CD4-positive, alpha-beta T cell (primary cell): ENCODE measurements at regions not wholly inside any gene's neighbourhood (a gene's known extent, or its start where the extent isn't known, plus 50 kb on each side); places are given as distances from the start of the nearest gene placed in this dataset.

Source experiments
- ATAC-seq: fragments of 200-7000 bp; cut with Tn5 transposase; one replicate; pipeline ENCODE4 v1.10.0; 2022; ENCODE audit warnings: mild to moderate bottlenecking; ENCODE audit not compliant: poor library complexity
- CTCF ChIA-PET: fragments of 350-600 bp; sonication (Branson Sonifier 250); formaldehyde crosslinking; loops from one replicate; lab custom pipeline; 2021; ENCODE audit warnings: antibody characterized with exemption, inconsistent platforms; lab: Charles Lee
- POLR2A ChIA-PET: fragments of 350-600 bp; sonication (Branson Sonifier 250); formaldehyde crosslinking; loops from one replicate; lab custom pipeline; 2021; ENCODE audit warnings: antibody characterized with exemption, inconsistent platforms; lab: Charles Lee
- DNase-seq, 14 experiments: peaks; one replicate each; pipeline ENCODE4 v3.0.0-alpha.2; 2013 to 2020; ENCODE audit warnings: mixed read lengths in 2 of 14
- H3K27ac ChIP-seq, 2 donors: one replicate each; pipeline versions ENCODE4 v1.5.1 to v1.7.0; 2013; ENCODE audit warnings: low read length in 2 of 2, low read depth in 1 of 2, mild to moderate bottlenecking in 1 of 2
- H3K27me3 ChIP-seq, 2 experiments: 1 replicate in 1 of 2; 2 replicates in 1 of 2; pipeline versions ENCODE4 v1.6.1 to v1.7.0; 2013; ENCODE audit warnings: low read length in 2 of 2, control low read depth in 1 of 2, mild to moderate bottlenecking in 1 of 2, moderate library complexity in 1 of 2; ENCODE audit not compliant: insufficient read depth in 2 of 2, control insufficient read depth in 1 of 2
- H3K36me3 ChIP-seq: one replicate; pipeline ENCODE4 v1.6.1; 2013; ENCODE audit warnings: low read length, control low read depth; ENCODE audit not compliant: insufficient read depth
- H3K4me1 ChIP-seq: one replicate; pipeline ENCODE4 v1.6.1; 2013; ENCODE audit warnings: low read length, control low read depth; ENCODE audit not compliant: insufficient read depth
- H3K4me3 ChIP-seq: one replicate; pipeline ENCODE4 v1.5.1; 2013; ENCODE audit warnings: mild to moderate bottlenecking, low read length, moderate library complexity
- H3K9me3 ChIP-seq, 2 experiments: 1 replicate in 1 of 2; 2 replicates in 1 of 2; pipeline versions ENCODE4 v1.6.1 to v1.7.0; 2013; ENCODE audit warnings: low read length in 2 of 2, mild to moderate bottlenecking in 2 of 2, control low read depth in 1 of 2, moderate library complexity in 1 of 2; ENCODE audit not compliant: control insufficient read depth in 1 of 2, insufficient read depth in 1 of 2
- H3K27ac Mint-ChIP-seq: one replicate; pipeline ENCODE4 v1.8.0; 2020; ENCODE audit warnings: mixed read lengths
- H3K27me3 Mint-ChIP-seq: one replicate; pipeline ENCODE4 v1.8.0; 2021; ENCODE audit warnings: mixed read lengths
- H3K36me3 Mint-ChIP-seq: one replicate; pipeline ENCODE4 v1.8.0; 2021; ENCODE audit warnings: low read depth, mixed read lengths
- H3K4me1 Mint-ChIP-seq: one replicate; pipeline ENCODE4 v1.8.0; 2021; ENCODE audit warnings: low read depth, mixed read lengths
- H3K4me3 Mint-ChIP-seq: one replicate; pipeline ENCODE4 v1.8.0; 2020; ENCODE audit warnings: mild to moderate bottlenecking, mixed read lengths
- H3K9me3 Mint-ChIP-seq: one replicate; pipeline ENCODE4 v1.8.0; 2020; ENCODE audit warnings: mixed read lengths
- intact Hi-C, 2 experiments: fragments of 100-400 bp; cut with DNase I in 1 of 2; cut with micrococcal nuclease in 1 of 2; formaldehyde crosslinking; loops; one replicate each; pipeline versions ENCODE4 v1.15.1 to v1.9.0; 2023 to 2025; cut with DNase I, micrococcal nuclease
- TF ChIP-seq, protein P1 (sequence below): fragments of 200-600 bp; IDR thresholded peaks from one replicate; pipeline ENCODE4 v1.8.0; 2022; ENCODE audit warnings: antibody characterized with exemption, mild to moderate bottlenecking

GRCh38 chr18:30920351-30920750 lies 122.2 kb downstream of the DSC3 start:
- H3K36me3 ChIP-seq, result no peaks in the 10 kb centered on the region
- no peaks in the 10 kb centered on the region for H3K4me1 ChIP-seq
- intact Hi-C loops, result no loop called here
- Mint-ChIP-seq H3K4me3 (no peak overlapping the region), H3K4me1 (no peaks in the 10 kb centered on the region), H3K36me3 (no peaks in the 10 kb centered on the region), H3K27ac (no peak overlapping the region), H3K27me3 (no peaks in the 10 kb centered on the region), H3K9me3 (peaks cover 10% of the 10 kb centered on the region)
- ChIA-PET CTCF (no interaction called here), POLR2A (no interaction called here)
- H3K4me3 ChIP-seq, result no peak overlapping the region
- no peak for DNase-seq
- H3K27me3 ChIP-seq, result no peaks in the 10 kb centered on the region
- H3K27ac ChIP-seq, result no peak overlapping the region
- ATAC-seq, result no peak
- peaks cover 0 to 5% of the 10 kb centered on the region in 2 experiments for H3K9me3 ChIP-seq
- TF ChIP-seq, protein P1, sequence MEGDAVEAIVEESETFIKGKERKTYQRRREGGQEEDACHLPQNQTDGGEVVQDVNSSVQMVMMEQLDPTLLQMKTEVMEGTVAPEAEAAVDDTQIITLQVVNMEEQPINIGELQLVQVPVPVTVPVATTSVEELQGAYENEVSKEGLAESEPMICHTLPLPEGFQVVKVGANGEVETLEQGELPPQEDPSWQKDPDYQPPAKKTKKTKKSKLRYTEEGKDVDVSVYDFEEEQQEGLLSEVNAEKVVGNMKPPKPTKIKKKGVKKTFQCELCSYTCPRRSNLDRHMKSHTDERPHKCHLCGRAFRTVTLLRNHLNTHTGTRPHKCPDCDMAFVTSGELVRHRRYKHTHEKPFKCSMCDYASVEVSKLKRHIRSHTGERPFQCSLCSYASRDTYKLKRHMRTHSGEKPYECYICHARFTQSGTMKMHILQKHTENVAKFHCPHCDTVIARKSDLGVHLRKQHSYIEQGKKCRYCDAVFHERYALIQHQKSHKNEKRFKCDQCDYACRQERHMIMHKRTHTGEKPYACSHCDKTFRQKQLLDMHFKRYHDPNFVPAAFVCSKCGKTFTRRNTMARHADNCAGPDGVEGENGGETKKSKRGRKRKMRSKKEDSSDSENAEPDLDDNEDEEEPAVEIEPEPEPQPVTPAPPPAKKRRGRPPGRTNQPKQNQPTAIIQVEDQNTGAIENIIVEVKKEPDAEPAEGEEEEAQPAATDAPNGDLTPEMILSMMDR, result no peak

- intact Hi-C loops, result no loop called here
- H3K9me3 Mint-ChIP-seq, result peaks cover 6% of the 10 kb centered on the region
- CTCF ChIA-PET, result no interaction called here
These were observed 124.9 kb downstream of the DSC3 start for GRCh38 chr18:30917651-30918050.

DNA sequence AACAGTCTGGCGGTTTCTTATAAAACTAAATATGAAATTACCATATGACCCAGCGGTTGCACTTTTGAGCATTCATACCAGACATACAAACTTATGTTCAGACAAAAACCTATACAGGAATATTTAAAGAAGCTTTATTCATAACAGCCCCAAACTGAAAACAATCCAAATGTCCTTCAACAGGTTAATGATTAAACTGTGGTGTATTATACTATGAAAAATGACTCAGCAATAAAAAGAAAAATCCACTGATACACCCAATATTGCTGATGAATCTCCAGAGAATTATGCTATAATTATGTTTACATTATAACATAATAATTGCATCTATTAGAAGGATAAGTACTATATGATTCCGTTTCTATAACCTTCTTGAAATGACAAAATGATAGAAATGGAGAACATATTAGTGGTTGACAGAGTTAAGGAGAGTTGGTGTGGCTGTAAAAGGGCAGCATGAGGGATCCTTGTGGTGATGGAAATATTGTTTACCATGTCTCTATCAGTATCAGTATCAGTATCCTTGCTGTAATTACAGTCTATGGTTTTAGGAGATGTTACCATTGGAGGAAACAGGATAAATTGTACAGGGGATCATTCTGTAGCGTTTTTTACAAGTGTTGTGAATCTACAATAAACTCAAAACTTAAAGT lies 127.1 kb downstream of the DSC3 start:
- no peaks in the 10 kb centered on the region for H3K27me3 Mint-ChIP-seq
- no peaks in the 10 kb centered on the region for H3K4me1 ChIP-seq
- DNase-seq, result no peak
- ATAC-seq, result no peak
- H3K4me1 Mint-ChIP-seq, result no peaks in the 10 kb centered on the region
- TF ChIP-seq, protein P1, result no peak
- H3K27ac Mint-ChIP-seq, result no peak overlapping the region
- no peak overlapping the region for H3K4me3 Mint-ChIP-seq
- peaks cover 0 to 3% of the 10 kb centered on the region in 2 experiments for H3K9me3 ChIP-seq
- no peaks in the 10 kb centered on the region for H3K36me3 ChIP-seq
- H3K36me3 Mint-ChIP-seq, result no peaks in the 10 kb centered on the region
- no peaks in the 10 kb centered on the region for H3K27me3 ChIP-seq
- H3K27ac ChIP-seq, result no peak overlapping the region
- H3K4me3 ChIP-seq, result no peak overlapping the region
- H3K9me3 Mint-ChIP-seq, result peaks cover 3% of the 10 kb centered on the region
- POLR2A ChIA-PET, result no interaction called here
- intact Hi-C loops, result no loop called here
- CTCF ChIA-PET, result no interaction called here

More at GRCh38 chr18:30917651-30918050, 124.9 kb downstream of the DSC3 start:
- H3K4me1 Mint-ChIP-seq, result no peaks in the 10 kb centered on the region
- no peaks in the 10 kb centered on the region for H3K27me3 Mint-ChIP-seq
- TF ChIP-seq, protein P1, result no peak
- Histone ChIP-seq H3K9me3 (no peaks in the 10 kb centered on the region), H3K36me3 (no peaks in the 10 kb centered on the region), H3K4me1 (no peaks in the 10 kb centered on the region), H3K4me3 (no peak overlapping the region), H3K27ac (no peak overlapping the region), H3K27me3 (no peaks in the 10 kb centered on the region)
- DNase-seq (no peak), ATAC-seq (no peak)
- H3K27ac Mint-ChIP-seq, result no peak overlapping the region
- no peak overlapping the region for H3K4me3 Mint-ChIP-seq
- POLR2A ChIA-PET, result no interaction called here
- no peaks in the 10 kb centered on the region for H3K36me3 Mint-ChIP-seq
